ENCODE measurements at regions not wholly inside any gene's neighbourhood (a gene's known extent, or its start where the extent isn't known, plus 50 kb on each side); places are given as distances from the start of the nearest gene placed in this dataset.
"Not testable (repeated sequence)": the region's sequence is repeated elsewhere in the genome, so short reads cannot be mapped to it uniquely, and the experiment has no call there.

- Histone ChIP-seq H3K9me3 (no peaks in the 10 kb centered on the region), H3K36me3 (ENCODE audit: low read depth, missing control alignments) (no peaks in the 10 kb centered on the region), H3K4me1 (no peaks in the 10 kb centered on the region), H3K4me3 (no peak overlapping the region), H3K27ac (no peak overlapping the region), H3K27me3 (no peaks in the 10 kb centered on the region)
- intact Hi-C loops (cut with DNase I; ENCODE audit: low total_unique reads) = no loop called here
- TF ChIP-seq POLR2A (IDR thresholded peaks at IDR 0.05) = no peak
- TF ChIP-seq CTCF (IDR thresholded peaks at IDR 0.05) = peak in 2 of 3 experiments; percentile 16 to 22
- 36 to 48% methylated on average over 2 of the region's 2 CpGs for WGBS, 2 donors
- peak; percentile 48 for DNase-seq
Observed at GRCh38 chr9:34869390-34869789, 88.7 kb upstream of the PHF24 start.

GRCh38 chr9:34866614-34867013 is 91.5 kb upstream of the PHF24 start:
- DNase-seq = no peak
- no peak overlapping the region for H3K4me3 ChIP-seq
- no peaks in the 10 kb centered on the region for H3K4me1 ChIP-seq
- intact Hi-C loops (cut with DNase I; ENCODE audit: low total_unique reads) = no loop called here
- no peaks in the 10 kb centered on the region for H3K9me3 ChIP-seq
- no peak overlapping the region for H3K27ac ChIP-seq
- H3K36me3 ChIP-seq (ENCODE audit: low read depth, missing control alignments) = no peaks in the 10 kb centered on the region
- no peaks in the 10 kb centered on the region for H3K27me3 ChIP-seq
- TF ChIP-seq POLR2A (IDR thresholded peaks at IDR 0.05) (no peak), CTCF (IDR thresholded peaks at IDR 0.05) (no peak)

- 43 to 84% methylated on average over 1 of the region's 1 CpG for WGBS, 2 donors
- intact Hi-C loops (cut with DNase I; ENCODE audit: low total_unique reads) = no loop called here
- Histone ChIP-seq H3K9me3 (no peaks in the 10 kb centered on the region), H3K27ac (no peak overlapping the region), H3K27me3 (no peaks in the 10 kb centered on the region), H3K4me3 (no peak overlapping the region), H3K4me1 (no peaks in the 10 kb centered on the region), H3K36me3 (ENCODE audit: low read depth, missing control alignments) (no peaks in the 10 kb centered on the region)
- TF ChIP-seq POLR2A (IDR thresholded peaks at IDR 0.05) = no peak
- no peak for DNase-seq
Observed at GRCh38 chr9:34863426-34863825, 94.7 kb upstream of the PHF24 start.

- TF ChIP-seq CTCF (IDR thresholded peaks at IDR 0.05) (no peak), POLR2A (IDR thresholded peaks at IDR 0.05) (no peak)
- no peak overlapping the region for H3K27ac ChIP-seq
- no peaks in the 10 kb centered on the region for H3K27me3 ChIP-seq
- intact Hi-C loops (cut with DNase I; ENCODE audit: low total_unique reads) = no loop called here
- no peak for DNase-seq
- H3K36me3 ChIP-seq (ENCODE audit: low read depth, missing control alignments) = no peaks in the 10 kb centered on the region
- no peaks in the 10 kb centered on the region for H3K9me3 ChIP-seq
- H3K4me3 ChIP-seq = no peak overlapping the region
- no peaks in the 10 kb centered on the region for H3K4me1 ChIP-seq
Observed at GRCh38 chr9:34862836-34863235, 95.2 kb upstream of the PHF24 start.

GRCh38 chr9:34862043-34862442 is 96.0 kb upstream of the PHF24 start:
- H3K4me1 ChIP-seq = no peaks in the 10 kb centered on the region
- H3K4me3 ChIP-seq = no peak overlapping the region
- H3K9me3 ChIP-seq = no peaks in the 10 kb centered on the region
- TF ChIP-seq POLR2A (IDR thresholded peaks at IDR 0.05) = no peak
- no peak for TF ChIP-seq CTCF (IDR thresholded peaks at IDR 0.05)
- H3K27me3 ChIP-seq = no peaks in the 10 kb centered on the region
- no peak for DNase-seq
- 52 to 55% methylated on average over 3 to 4 of the region's 4 CpGs for WGBS, 2 donors
- H3K36me3 ChIP-seq (ENCODE audit: low read depth, missing control alignments) = no peaks in the 10 kb centered on the region
- intact Hi-C loops (cut with DNase I; ENCODE audit: low total_unique reads) = no loop called here
- no peak overlapping the region for H3K27ac ChIP-seq

- H3K27me3 ChIP-seq; H3K9me3 ChIP-seq; DNase-seq; intact Hi-C loops (cut with DNase I; ENCODE audit: low total_unique reads); H3K36me3 ChIP-seq (ENCODE audit: low read depth, missing control alignments); H3K4me1 ChIP-seq; H3K4me3 ChIP-seq; H3K27ac ChIP-seq: not testable (repeated sequence)
Observed at GRCh38 chr9:34855016-34855415, 103.1 kb upstream of the PHF24 start.

Measured in testis (tissue), 2 donors.